IMR-90 (cell line): ENCODE measurements at regions not wholly inside any gene's neighbourhood (a gene's known extent, or its start where the extent isn't known, plus 50 kb on each side); places are given as distances from the start of the nearest gene placed in this dataset.

Source experiments
- ATAC-seq: fragments of 200-7000 bp; cut with Tn5 transposase; 2 replicates; pipeline ENCODE4 v1.9.1; 2020; ENCODE audit warnings: low read depth, mild to moderate bottlenecking, moderate library complexity
- BruUV-seq: library from RNA; stranded (reverse); fragments of 400-500 nt; replicated peaks from 2 replicates; lab custom pipeline; 2021; lab: Mats Ljungman, UMichigan
- CTCF ChIA-PET: fragments of 300-600 bp; formaldehyde crosslinking; extraction: SDS; loops from one replicate; lab custom pipeline; 2021; ENCODE audit warnings: antibody characterized with exemption; lab: Yijun Ruan, JAX
- POLR2A ChIA-PET: fragments of 300-600 bp; sonication (Branson Sonifier 250); formaldehyde crosslinking; loops from one replicate; lab custom pipeline; 2022; ENCODE audit warnings: antibody characterized with exemption; ENCODE audit not compliant: unreplicated experiment; lab: Charles Lee
- DNase-seq: peaks from one replicate; pipeline ENCODE4 v3.0.0; 2013
- H2AFZ ChIP-seq: replicated peaks from 2 replicates; pipeline ENCODE3; 2013; ENCODE audit warnings: low read length, mild to moderate bottlenecking; ENCODE audit not compliant: poor library complexity
- H2AK5ac ChIP-seq: 2 replicates; pipeline ENCODE4 v1.6.1; 2013; ENCODE audit warnings: low read depth, low read length, inconsistent platforms
- H2AK9ac ChIP-seq: replicated peaks from 2 replicates; pipeline ENCODE3; 2013; ENCODE audit warnings: mild to moderate bottlenecking, low read depth, low read length, moderate library complexity; ENCODE audit not compliant: poor library complexity
- H2BK120ac ChIP-seq: 2 replicates; pipeline ENCODE4 v1.6.1; 2013; ENCODE audit warnings: low read depth, low read length, inconsistent platforms
- H2BK15ac ChIP-seq: 3 replicates; pipeline ENCODE4 v1.6.1; 2013; ENCODE audit warnings: low read depth, low read length, inconsistent platforms
- H2BK20ac ChIP-seq: 2 replicates; pipeline ENCODE4 v1.6.1; 2013; ENCODE audit warnings: low read depth, mild to moderate bottlenecking, inconsistent platforms, low read length, moderate library complexity
- H2BK5ac ChIP-seq: 2 replicates; pipeline ENCODE4 v1.6.1; 2013; ENCODE audit warnings: mild to moderate bottlenecking, low read depth, low read length, inconsistent platforms; ENCODE audit not compliant: poor library complexity, severe bottlenecking
- H3K14ac ChIP-seq: replicated peaks from 2 replicates; pipeline ENCODE4 v1.6.1; 2013; ENCODE audit warnings: low read depth, low read length, inconsistent platforms
- H3K18ac ChIP-seq: 2 replicates; pipeline ENCODE4 v1.6.1; 2013; ENCODE audit warnings: low read depth, low read length, control low read depth
- H3K23ac ChIP-seq: 2 replicates; pipeline ENCODE4 v1.6.1; 2013; ENCODE audit warnings: low read depth, low read length, inconsistent platforms
- H3K27ac ChIP-seq: 2 replicates; pipeline ENCODE4 v1.5.1; 2013; ENCODE audit warnings: mild to moderate bottlenecking, control low read depth, low read length; ENCODE audit not compliant: insufficient read depth
- H3K27me3 ChIP-seq: 2 replicates; pipeline ENCODE4 v1.6.1; 2013; ENCODE audit warnings: low read length; ENCODE audit not compliant: control insufficient read depth, insufficient read depth
- H3K36me3 ChIP-seq: 2 replicates; pipeline ENCODE4 v1.6.1; 2013; ENCODE audit warnings: low read length, mixed read lengths; ENCODE audit not compliant: control insufficient read depth, insufficient read depth
- H3K4ac ChIP-seq: 2 replicates; pipeline ENCODE4 v1.6.1; 2013; ENCODE audit warnings: low read depth, low read length, inconsistent platforms
- H3K4me1 ChIP-seq: 2 replicates; pipeline ENCODE4 v1.6.1; 2013; ENCODE audit warnings: low read length, mixed read lengths; ENCODE audit not compliant: control insufficient read depth, insufficient read depth
- H3K4me2 ChIP-seq: 2 replicates; pipeline ENCODE4 v1.6.1; 2013; ENCODE audit warnings: low read depth, mild to moderate bottlenecking, control low read depth, low read length, moderate library complexity
- H3K4me3 ChIP-seq: 2 replicates; pipeline ENCODE4 v1.5.1; 2013; ENCODE audit warnings: low read depth, mild to moderate bottlenecking, control low read depth, low read length, moderate library complexity; ENCODE audit not compliant: insufficient read depth
- H3K56ac ChIP-seq: 2 replicates; pipeline ENCODE4 v1.6.1; 2013; ENCODE audit warnings: low read length, inconsistent platforms; ENCODE audit not compliant: insufficient read depth; ENCODE audit errors: extremely low read depth
- H3K79me1 ChIP-seq, 2 experiments: 2 replicates each; pipeline ENCODE4 v1.6.1; 2013; ENCODE audit warnings: low read length in 2 of 2, inconsistent platforms in 1 of 2, low read depth in 1 of 2
- H3K9ac ChIP-seq: 2 replicates; pipeline ENCODE4 v1.6.1; 2013; ENCODE audit warnings: low read depth, low read length, control low read depth
- H3K9me1 ChIP-seq: 2 replicates; pipeline ENCODE4 v1.6.1; 2013; ENCODE audit warnings: low read length, inconsistent platforms; ENCODE audit not compliant: insufficient read depth
- H3K9me3 ChIP-seq: 2 replicates; pipeline ENCODE4 v1.6.1; 2013; ENCODE audit warnings: low read length; ENCODE audit not compliant: control insufficient read depth, insufficient read depth
- H4K20me1 ChIP-seq: 2 replicates; pipeline ENCODE4 v1.6.1; 2013; ENCODE audit warnings: low read length, inconsistent platforms; ENCODE audit not compliant: insufficient read depth
- H4K5ac ChIP-seq: 2 replicates; pipeline ENCODE4 v1.6.1; 2013; ENCODE audit warnings: mild to moderate bottlenecking, low read depth, low read length, control low read depth
- H4K8ac ChIP-seq, 2 experiments: 2 replicates each; pipeline ENCODE4 v1.6.1; 2013; ENCODE audit warnings: low read depth in 2 of 2, low read length in 2 of 2, control low read depth in 1 of 2, inconsistent platforms in 1 of 2
- H4K91ac ChIP-seq: 2 replicates; pipeline ENCODE4 v1.6.1; 2013; ENCODE audit warnings: low read depth, low read length, inconsistent platforms; ENCODE audit not compliant: insufficient read depth
- BHLHE40 ChIP-seq: fragments of 150-350 bp; IDR thresholded peaks from 2 replicates; pipeline ENCODE4 v1.6.1; 2016; ENCODE audit warnings: mild to moderate bottlenecking, low read depth, low read length
- CEBPB ChIP-seq: IDR thresholded peaks from 2 replicates; pipeline ENCODE4 v1.6.1; 2012; ENCODE audit warnings: low read depth, low read length, improper control_type of control experiment
- CHD1 ChIP-seq: IDR thresholded peaks from 2 replicates; pipeline ENCODE4 v1.6.1; 2012; ENCODE audit warnings: low read depth, low read length, improper control_type of control experiment
- FOS ChIP-seq: fragments of 150-350 bp; IDR thresholded peaks from 2 replicates; pipeline ENCODE4 v1.6.1; 2016; ENCODE audit warnings: low read depth, low read length
- MAFK ChIP-seq: IDR thresholded peaks from 2 replicates; pipeline ENCODE4 v1.6.1; 2012; ENCODE audit warnings: low read depth, low read length, improper control_type of control experiment
- MAZ ChIP-seq: IDR thresholded peaks from 2 replicates; pipeline ENCODE4 v1.6.1; 2012; ENCODE audit warnings: low read depth, mild to moderate bottlenecking, low read length, improper control_type of control experiment, moderate library complexity, borderline replicate concordance
- NFE2L2 ChIP-seq: fragments of 150-350 bp; IDR thresholded peaks from 2 replicates; pipeline ENCODE4 v1.6.1; 2016; ENCODE audit warnings: low read depth, mild to moderate bottlenecking, low read length
- RAD21 ChIP-seq: IDR thresholded peaks from 2 replicates; pipeline ENCODE4 v1.6.1; 2012; ENCODE audit warnings: low read length, improper control_type of control experiment
- SMC3 ChIP-seq: fragments of 150-350 bp; IDR thresholded peaks from 2 replicates; pipeline ENCODE4 v1.6.1; 2016; ENCODE audit warnings: low read depth, mild to moderate bottlenecking, antibody characterized with exemption, low read length, moderate library complexity
- WGBS, 2 experiments: methylation state at CpG; one replicate each; pipeline versions ENCODE4 v1.1.5 to v1.1.7; 2013; ENCODE audit warnings: missing lambda C conversion rate in 2 of 2; ENCODE audit not compliant: insufficient read length in 1 of 2; ENCODE audit errors: extremely low coverage in 2 of 2; 5-methylcytosine and 5-hydroxymethylcytosine counted together
- dilution Hi-C: fragments of 300-500 bp; cut with HindIII; formaldehyde crosslinking; loops from one replicate; pipeline ENCODE4 v1.14.3; 2018; ENCODE audit warnings: low sequenced_read_pairs; ENCODE audit not compliant: unreplicated experiment
- in situ Hi-C: fragments of 300-500 bp; cut with MboI; formaldehyde crosslinking; loops from 3 replicates; pipeline ENCODE4 v1.14.3; 2019; ENCODE audit warnings: low sequenced_read_pairs, inconsistent platforms, mixed read lengths
- intact Hi-C: fragments of 100-400 bp; cut with micrococcal nuclease; formaldehyde crosslinking; loops from 2 replicates; pipeline ENCODE4 v1.10.0; 2022
- TF ChIP-seq, protein P1 (sequence below): conservative IDR thresholded peaks from 2 replicates; pipeline ENCODE4 v1.5.1; 2012; ENCODE audit warnings: mild to moderate bottlenecking, low read depth, low read length, improper control_type of control experiment
- TF ChIP-seq, protein P2 (sequence below): fragments of 150-350 bp; IDR thresholded peaks from 2 replicates; pipeline ENCODE4 v1.6.1; 2017; ENCODE audit warnings: mild to moderate bottlenecking, antibody characterized with exemption, low read length, low read depth

GRCh38 chr5:158393457-158393856, 534.5 kb upstream of the CLINT1 start:
- intact Hi-C loops = no loop called here
- H2BK120ac ChIP-seq = no peak overlapping the region
- no peak overlapping the region for H2AFZ ChIP-seq
- no peak overlapping the region for H3K56ac ChIP-seq
- no peak overlapping the region for H2AK5ac ChIP-seq
- dilution Hi-C loops = no loop called here
- no peak overlapping the region for H4K8ac ChIP-seq
- ATAC-seq (no peak), DNase-seq (no peak)
- H3K36me3 ChIP-seq = no peaks in the 10 kb centered on the region
- no peaks in the 10 kb centered on the region for H3K79me1 ChIP-seq
- H3K9me3 ChIP-seq = no peaks in the 10 kb centered on the region
- no peak overlapping the region for H3K4me3 ChIP-seq
- no TSS peak for BruUV-seq
- TF ChIP-seq FOS (no peak), RAD21 (no peak), CEBPB (no peak), CHD1 (no peak), MAFK (no peak), NFE2L2 (no peak), BHLHE40 (no peak), MAZ (no peak), SMC3 (no peak)
- TF ChIP-seq, protein P1, sequence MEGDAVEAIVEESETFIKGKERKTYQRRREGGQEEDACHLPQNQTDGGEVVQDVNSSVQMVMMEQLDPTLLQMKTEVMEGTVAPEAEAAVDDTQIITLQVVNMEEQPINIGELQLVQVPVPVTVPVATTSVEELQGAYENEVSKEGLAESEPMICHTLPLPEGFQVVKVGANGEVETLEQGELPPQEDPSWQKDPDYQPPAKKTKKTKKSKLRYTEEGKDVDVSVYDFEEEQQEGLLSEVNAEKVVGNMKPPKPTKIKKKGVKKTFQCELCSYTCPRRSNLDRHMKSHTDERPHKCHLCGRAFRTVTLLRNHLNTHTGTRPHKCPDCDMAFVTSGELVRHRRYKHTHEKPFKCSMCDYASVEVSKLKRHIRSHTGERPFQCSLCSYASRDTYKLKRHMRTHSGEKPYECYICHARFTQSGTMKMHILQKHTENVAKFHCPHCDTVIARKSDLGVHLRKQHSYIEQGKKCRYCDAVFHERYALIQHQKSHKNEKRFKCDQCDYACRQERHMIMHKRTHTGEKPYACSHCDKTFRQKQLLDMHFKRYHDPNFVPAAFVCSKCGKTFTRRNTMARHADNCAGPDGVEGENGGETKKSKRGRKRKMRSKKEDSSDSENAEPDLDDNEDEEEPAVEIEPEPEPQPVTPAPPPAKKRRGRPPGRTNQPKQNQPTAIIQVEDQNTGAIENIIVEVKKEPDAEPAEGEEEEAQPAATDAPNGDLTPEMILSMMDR = no peak
- TF ChIP-seq, protein P2, sequence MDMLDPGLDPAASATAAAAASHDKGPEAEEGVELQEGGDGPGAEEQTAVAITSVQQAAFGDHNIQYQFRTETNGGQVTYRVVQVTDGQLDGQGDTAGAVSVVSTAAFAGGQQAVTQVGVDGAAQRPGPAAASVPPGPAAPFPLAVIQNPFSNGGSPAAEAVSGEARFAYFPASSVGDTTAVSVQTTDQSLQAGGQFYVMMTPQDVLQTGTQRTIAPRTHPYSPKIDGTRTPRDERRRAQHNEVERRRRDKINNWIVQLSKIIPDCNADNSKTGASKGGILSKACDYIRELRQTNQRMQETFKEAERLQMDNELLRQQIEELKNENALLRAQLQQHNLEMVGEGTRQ = no peak
- H4K5ac ChIP-seq = no peak overlapping the region
- H3K4me1 ChIP-seq = no peaks in the 10 kb centered on the region
- H2BK5ac ChIP-seq = no peak overlapping the region
- H2BK15ac ChIP-seq = no peak overlapping the region
- H3K4me2 ChIP-seq = no peak overlapping the region
- ChIA-PET POLR2A (no interaction called here), CTCF (interaction anchor here (1.0 kb wide), 1 partner anchor 35 kb away, joined by 3 read pairs; no protein-coding TSS in a partner anchor)
- WGBS, 2 experiments = no CpG with 5 or more reads among the region's 3 CpGs
- no peaks in the 10 kb centered on the region for H4K20me1 ChIP-seq
- in situ Hi-C loops = no loop called here
- H3K4ac ChIP-seq = no peak overlapping the region
- no peak overlapping the region for H3K18ac ChIP-seq
- no peak overlapping the region for H3K9ac ChIP-seq
- H2AK9ac ChIP-seq = no peak overlapping the region
- H4K91ac ChIP-seq = no peak overlapping the region
- no peak overlapping the region for H3K14ac ChIP-seq
- no peak overlapping the region for H3K23ac ChIP-seq
- H3K27me3 ChIP-seq = peaks cover 2% of the 10 kb centered on the region
- H3K27ac ChIP-seq = no peak overlapping the region
- no peaks in the 10 kb centered on the region for H3K9me1 ChIP-seq
- no peak overlapping the region for H2BK20ac ChIP-seq
